Iris pigment epithelial cell (primary cell): ENCODE measurements at regions not wholly inside any gene's neighbourhood (a gene's known extent, or its start where the extent isn't known, plus 50 kb on each side); places are given as distances from the start of the nearest gene placed in this dataset.

Source experiments
- DNase-seq: peaks from one replicate; pipeline ENCODE4 v3.0.0-alpha.2; 2011; ENCODE audit warnings: low read depth

DNA sequence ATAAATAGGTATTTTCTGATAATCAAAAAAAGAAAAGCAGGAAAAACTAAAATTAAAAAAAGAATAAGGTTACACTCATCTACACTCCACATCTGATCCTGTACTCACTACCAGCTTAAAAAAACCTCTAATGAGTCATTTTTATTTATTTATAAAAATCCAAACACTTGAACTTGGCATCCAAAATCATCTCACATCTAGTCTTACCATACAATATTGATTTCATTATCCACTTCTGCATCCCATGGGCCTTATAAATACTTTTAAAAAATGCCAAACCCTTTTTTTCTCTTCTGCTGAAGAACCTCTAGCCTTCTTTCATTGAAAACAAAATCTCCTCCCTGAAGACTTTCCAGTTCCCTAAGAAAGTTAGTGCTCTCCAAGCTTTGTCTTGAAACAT, 109.7 kb downstream of the TMTC3 start:
- no peak for DNase-seq

DNA sequence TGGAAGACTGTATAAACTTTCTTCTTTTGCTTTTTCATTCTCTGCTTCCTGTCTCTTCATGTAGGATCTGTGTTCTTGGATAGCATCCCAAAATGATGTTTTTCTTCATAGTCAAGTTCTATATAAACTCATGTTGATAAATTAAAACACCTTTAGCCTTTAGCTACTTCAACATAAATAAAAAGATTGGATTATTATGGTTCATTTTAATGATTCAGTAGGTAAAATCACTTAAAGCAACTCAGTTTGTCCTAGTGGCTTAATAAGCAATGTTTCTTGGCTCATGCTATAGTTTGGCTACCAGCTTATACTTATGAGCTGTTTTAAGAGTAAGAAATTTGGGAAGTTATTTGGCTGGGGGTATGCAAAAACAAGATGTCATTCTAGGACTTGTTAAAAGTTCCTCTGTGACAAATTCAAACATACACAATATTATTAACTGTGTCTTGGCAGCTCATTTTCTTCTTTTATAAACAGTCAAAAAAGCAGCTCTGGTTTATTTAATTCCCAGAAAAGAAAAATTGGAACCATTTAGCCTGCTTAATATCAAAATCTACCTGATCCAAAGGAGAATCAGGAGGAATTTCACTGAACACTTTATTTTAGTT, 111.4 kb downstream of the TMTC3 start:
- DNase-seq = no peak

DNA sequence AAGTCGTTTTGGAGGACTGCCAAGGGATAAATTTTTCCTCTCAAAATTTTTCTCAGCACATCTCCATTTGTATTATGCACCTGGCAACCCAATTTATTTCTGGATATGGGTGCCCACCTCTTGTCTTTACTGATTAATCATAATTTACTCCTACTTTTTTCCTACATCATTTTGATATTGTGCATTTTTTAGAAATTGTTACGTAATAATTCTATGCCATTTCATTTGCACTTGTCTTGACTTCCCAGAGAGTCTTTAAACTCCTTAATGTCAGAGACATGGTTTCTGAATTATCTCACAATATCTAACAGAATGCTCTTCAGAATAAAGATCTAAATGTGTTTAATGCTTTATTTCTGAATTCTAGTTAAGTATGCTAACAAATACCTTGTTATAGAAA, 113.1 kb downstream of the TMTC3 start:
- DNase-seq = no peak

DNA sequence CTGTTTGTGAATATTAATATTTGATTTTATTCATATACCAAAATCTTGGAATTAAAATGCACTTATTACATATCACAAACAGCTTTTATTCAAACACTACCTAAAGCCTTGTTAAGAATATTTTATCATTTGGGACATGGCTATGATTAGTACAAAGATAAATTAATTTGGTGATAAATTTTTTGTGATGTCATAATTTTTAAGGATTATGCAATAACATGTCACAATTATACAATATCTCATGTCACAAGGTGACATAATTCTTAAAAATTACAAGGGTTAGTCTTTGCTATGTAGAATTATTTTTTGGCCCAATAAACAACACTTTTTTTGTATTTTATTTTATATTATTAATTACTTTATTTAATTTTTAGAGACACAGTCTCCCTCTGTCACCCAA, 113.7 kb downstream of the TMTC3 start:
- DNase-seq = no peak

DNA sequence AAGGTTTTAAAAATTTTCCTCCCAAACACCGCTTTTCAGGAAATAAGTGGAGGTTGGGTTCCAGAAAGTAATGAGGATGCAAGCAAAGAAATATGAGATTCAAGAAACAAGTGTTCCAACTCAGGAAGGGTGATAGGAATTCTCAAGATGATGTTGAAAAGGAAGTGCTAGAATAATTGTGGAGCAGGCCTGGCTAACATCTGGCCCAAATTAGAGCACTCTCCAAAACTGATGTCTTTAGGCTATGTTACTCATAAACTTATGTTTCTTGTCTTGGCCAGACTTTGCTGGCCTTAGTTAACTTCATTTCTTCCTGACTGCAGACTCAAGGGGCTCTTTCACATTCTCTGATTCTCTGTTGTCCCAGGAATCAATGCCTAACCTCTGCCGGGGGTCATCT, 116.3 kb downstream of the TMTC3 start:
- DNase-seq = no peak

DNA sequence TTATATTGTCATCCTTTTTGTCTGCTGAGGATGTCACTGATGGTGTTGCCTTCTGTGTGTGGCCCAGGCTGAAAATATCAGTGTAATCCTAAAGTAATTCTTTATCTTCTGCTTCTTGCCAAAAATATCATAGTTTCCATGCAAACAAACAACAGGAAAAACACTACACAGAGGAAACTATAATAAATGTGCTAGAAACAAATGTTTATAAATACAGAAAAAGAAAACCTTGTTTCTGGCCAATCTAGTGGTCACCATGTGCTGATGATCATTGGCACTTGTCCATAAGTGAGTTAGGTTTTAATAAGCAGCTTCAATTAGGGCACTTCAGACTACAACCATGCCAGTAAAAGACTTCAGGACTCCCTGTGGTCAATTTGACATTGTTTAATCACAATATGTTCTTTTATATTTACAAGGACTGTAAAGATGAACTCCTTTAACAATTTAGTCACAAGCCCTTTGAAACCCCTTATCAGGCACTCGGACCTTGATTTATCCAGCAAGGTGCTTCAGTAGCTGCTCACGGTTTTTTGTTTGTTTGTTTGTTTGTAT, 124.8 kb downstream of the TMTC3 start:
- no peak for DNase-seq

DNA sequence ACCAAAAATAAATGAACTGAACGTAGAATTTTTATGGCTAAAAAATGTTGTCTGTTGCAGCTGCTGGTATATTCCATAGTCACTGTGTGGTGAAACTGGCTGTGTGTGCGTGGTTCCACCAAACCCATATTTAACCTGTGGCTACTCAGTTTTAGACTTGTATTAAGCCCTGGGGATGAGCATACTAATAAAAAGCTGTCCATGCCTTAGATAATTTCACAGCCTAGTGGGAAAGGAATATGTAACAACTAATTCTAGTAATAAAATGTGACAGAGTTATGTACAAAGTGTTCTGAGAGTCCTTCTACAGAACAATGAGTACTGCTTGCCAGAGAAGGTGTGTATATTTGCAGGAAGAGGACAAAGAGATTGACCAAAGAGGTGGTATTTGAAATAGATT, 125.5 kb downstream of the TMTC3 start:
- DNase-seq = no peak

DNA sequence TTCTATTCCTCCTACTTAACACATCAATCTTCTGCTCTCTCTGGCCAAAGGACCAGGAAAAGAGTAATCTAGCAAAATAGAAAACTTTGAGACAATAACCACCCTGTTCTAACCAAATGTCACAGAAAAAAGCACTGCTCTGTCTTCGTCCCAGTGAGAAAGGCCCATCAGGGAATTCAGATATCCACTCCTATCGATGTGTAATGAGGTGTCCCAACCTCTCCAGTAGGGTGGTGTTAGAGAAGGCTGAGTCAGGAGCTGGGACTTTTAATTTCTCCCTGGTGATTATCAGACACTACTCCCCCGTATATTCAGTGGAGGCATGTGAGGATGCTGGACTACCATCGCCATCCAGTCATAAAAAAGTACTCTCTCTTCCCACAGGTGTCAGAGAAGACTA, 130.3 kb downstream of the TMTC3 start:
- DNase-seq = no peak

DNA sequence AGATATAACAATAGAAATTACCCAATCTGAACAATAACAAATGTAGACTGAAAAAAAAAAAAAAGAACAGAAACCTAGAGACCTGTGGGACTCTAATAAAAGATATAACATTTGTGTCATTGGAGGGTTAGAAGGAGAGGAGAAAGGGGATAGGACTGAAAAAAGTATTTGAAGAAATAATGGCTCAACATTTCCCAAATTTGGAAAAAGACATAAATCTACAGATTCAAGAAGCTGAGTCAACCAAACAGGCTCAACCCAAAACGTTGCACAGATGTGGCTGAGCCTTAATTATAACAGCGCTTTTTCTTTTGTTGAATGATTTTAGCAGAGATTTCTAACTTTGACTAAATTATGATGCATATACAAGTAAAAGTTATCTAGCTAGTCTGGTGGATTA, 131.3 kb downstream of the TMTC3 start:
- no peak for DNase-seq

DNA sequence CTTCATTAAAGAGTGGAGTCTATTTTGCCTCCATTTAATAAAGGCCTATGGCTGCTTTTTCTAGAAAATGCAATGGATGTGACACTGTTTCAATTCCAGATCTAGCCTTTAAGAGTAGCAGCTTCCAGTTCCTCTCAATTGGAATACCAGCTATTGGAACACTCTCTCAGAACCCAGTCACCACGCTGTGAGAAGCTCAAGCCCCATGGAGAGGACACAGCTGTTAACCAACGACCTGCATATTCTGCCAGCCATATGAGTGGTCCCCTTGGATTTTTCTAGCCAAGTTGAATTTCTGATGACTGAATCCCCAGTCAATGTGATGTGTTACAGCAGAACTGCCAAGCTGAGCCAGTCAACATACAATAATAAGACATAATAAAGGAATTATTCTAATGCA, 131.8 kb downstream of the TMTC3 start:
- no peak for DNase-seq

DNA sequence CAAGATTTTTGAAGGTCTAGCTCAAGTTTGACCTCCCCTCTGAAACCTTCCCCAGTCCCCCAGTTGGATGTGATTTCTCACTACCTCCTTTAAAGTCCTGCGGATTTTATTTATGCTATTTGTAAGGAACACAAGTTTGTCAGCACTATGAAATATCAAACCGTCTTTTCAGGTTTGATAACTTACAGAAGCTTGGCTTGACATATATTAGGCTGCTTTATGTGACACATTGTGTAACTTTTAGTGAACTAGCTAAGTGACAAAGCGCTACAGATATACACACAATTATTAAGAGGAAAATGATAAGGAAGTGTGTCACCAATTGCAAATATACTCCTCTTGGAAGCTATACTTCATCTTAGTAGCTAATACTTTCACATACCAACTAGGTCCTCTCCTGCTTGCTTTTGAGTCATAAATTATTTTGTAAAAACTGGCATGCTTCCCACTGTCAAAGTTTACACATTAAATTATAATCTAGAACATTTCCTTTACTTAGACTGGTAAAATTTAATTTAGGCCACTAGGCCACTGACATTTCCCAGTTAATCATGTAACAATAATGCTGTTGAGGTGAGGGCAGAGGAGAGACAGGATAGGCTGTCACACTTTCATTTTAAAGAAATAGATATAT, 149.5 kb downstream of the TMTC3 start:
- peak; percentile 54 for DNase-seq

DNA sequence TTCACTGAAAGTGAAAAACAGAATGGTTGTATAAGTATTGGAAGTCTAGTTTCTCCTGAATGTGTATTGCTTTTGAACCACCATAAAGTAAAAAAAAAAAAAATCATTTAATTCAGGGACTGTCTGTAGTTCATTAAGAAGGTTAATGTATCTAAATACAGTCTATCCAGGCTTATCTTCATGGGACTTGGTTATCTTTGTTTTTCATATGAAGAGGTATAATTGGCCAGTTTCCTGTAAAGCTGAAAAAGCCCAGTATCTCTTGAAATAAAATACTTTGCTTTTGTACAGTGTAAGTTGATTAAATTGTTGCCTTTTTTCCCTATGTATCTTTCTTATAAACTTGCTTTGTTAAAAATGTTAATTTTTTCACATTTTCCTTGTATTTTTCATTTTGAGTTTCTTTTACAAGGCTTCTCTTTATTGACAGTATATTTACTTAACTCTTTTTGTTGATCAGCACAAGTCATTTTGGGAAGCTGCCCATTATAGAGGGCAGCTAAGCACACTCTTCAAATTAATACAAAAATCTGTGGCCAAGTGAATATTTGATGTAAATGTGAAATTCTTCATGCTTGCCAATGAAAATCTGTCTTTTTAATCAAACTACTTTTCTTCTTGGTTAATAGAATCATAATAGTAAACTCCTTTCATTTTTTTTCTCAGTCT, 156.0 kb downstream of the TMTC3 start:
- DNase-seq = no peak

DNA sequence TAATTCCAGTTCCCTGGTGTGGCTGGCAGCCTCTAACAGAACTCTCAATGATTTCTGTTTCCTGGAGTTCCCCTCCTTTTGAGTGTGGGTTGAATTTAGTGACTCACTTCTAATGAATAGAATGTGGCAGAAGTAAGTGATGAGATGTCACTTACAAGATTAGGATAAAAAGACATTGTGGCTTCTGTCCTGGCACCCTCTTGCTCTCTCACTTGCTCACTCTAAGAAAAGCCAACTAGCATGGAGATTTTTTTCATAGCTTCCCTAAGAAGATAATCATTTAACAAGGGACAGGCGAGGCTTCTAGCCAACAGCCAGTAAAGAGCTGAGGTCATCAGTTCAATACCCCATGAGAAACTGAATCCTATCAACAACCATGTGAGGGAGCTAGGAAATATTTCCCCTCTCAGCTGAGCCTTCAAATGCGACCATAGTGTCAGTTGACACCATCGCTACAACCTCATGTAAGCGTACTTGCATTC, 156.7 kb downstream of the TMTC3 start:
- peak; percentile 79 for DNase-seq

DNA sequence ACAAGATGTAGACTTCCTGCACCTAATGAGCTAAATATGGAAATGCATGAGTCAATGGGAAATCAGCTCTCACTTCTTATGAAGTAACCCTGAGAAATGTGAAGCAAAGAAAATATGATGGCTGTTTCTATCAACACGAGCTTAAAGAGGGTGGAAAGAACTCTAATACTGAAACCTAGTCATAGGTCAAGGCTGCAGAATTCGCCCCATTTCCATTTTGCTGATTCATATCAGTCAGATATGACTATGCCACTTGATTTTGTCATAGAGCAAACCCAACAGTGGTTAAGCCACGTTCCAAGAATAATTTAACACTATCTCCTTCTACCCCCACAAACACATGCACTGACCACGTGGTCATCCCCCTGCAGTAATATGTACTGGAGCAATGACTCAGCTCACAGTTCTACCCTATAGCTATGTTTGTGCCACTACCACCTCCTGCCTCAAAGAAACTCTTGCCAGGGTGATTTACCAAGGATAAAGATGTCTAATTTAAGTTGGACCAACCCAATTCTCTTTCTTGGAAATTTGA, 157.5 kb downstream of the TMTC3 start:
- peak; percentile 99 for DNase-seq

DNA sequence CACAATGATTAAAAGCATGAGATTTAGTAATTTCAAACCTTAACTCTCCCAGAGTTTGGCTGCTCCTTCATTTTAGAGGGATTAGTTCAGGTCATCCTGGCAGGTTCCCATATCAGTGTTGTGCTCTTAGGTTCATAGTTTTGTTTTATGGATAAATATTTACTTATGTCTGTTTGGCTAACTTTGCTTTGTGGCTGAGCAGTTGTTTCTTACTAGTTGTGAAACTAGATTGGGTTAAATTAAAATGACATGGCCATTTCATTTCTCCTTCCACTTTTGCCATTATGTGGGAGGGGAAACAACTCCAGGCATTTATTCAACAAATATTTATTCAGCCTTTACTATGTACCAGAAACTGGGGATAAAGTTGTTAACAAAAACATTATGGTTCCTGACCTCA, 158.8 kb downstream of the TMTC3 start:
- DNase-seq = no peak

DNA sequence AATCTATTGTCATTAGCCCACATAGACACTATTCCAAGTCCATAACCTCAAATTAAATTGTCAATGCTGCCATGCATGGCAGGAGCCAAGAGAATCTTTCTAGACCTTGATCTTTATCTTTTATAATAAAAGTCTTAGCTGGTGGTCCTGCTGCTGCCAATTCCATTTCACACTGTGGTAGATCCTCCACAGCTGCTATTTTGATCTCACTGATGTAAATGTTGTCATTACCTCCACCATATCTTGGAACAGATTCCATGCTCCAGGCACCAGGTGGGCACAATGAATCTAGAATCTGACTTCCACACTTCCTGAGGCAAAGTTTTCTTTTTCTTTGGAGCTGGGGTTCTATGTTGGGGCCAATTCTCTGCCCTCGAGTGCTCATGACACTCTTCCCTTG, 161.2 kb downstream of the TMTC3 start:
- DNase-seq = no peak

DNA sequence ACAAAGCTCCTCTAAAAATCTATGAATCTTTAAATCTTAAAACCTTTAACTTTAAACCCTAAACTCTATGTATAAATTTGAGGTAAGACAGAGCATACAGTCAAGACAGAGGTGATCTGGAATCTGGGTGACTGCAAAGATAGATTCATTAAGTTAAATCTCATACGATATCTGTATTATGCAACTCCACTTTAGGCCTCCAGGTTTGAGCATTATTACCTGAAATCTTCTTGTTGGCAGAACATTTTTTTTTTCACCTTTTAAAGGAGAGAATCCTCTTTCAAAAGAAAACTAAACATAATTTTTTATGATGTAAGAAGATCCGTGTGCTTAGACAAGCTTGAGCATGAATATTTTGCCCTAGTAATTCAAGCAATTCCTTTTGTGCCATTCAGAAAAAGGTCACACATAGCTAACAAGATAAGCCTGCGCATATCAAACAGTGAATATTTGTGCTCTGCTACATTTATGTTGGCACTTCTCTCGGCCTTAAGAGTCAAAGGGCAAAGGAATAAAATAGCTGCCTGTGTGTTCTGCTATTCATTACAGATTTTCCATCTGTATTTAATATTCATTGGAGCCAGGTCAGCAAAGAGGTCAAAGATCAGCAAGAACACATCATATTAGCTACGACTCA, 163.3 kb downstream of the TMTC3 start:
- no peak for DNase-seq

DNA sequence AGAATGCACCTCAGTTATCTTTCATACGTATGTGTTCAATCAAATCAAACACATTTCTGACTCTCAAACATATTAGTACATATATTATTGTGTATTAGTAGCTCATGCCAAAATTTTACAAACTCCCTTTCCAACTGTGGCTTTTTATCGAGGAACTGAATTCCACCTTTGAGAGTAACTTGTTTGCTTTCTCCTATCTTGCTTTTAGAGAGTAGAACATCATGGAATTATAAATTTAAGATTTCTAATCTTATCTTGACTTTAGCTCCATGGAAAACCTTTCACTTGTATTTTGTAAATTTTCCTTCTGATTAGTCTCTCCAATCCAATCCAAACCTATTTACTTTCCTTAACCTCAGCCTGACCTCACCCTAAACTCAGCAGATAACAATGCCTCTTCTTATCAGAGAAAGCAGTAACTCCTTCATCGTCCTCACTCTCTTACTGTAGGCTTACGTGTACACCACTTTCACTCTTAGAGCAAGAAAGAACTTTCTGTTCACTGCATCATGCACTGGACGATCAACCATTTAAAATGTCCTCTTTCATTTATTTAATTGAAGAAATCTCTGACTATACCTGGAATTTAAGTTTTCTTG, 164.5 kb downstream of the TMTC3 start:
- DNase-seq = no peak

DNA sequence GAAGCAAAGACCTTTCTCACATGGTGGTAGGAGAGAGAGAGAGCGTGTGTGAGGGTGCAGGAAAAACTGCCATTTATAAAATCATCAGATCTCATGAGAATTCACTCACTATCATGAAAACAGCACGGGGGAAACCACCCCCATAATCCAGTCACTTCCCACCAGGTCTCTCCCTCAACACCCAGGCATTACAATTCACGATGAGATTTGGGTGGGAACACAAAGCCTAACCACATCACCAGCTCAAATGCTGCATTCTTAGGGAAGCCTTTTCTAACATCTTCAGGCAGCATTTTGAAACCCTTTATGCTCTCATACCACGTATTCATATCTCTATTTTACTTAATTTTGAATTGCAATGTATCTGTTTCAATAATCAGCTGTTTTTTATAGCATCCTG, 165.9 kb downstream of the TMTC3 start:
- no peak for DNase-seq

DNA sequence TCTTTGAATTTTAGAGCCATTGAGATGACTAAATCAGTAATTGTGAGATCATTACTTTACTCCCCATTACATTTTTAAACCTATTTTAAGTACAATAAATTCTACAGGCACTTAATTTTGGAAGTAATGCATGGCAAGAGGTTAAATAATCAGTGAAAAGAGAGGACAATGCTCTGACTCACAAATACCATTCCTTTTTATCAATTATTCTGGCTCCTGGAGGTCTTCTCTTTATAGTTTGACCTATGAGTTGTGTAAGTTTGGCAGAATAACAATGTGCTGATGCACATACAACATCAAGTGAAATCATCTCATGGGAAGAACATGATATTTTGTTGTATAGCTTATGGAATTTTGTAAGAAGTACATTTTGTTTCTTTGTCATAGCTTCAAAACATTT, 166.7 kb downstream of the TMTC3 start:
- peak; percentile 95 for DNase-seq

DNA sequence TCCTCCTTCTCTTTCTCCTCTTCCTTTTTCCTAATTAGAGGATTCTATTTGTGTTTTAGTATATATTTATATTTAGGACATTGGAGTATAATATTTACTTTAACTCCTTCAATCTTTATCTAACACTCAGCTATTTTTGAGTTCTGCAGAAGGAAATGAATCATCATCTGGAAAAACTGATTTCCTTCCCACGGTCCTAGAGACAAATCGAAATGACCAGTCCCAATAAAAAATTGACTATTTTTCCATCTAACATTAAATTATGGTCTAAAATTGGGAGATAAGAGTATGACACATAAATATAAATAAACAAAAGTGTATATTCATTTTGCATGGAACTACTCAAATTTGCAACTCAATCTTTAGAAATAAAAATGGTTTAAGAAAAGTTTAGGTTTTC, 167.4 kb downstream of the TMTC3 start:
- DNase-seq = peak; percentile 83

DNA sequence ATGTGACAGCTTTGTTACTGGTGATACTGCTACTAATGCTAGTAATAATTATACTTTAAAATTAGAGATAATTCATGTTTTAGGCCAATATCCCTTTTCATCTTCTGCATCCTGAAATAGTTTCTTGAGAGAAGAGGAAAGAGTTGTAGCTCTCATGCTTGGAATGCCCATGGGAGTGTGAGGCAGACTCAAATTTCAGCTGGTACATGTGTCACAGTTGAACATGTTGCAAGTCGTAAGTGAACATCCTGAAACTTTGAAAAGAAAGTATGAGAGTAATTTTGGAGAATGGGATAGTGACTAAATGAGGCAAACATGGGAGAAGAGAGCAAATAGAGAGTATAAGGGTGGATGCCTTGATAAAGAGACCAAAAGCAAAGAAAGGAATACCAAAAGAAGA, 168.0 kb downstream of the TMTC3 start:
- peak; percentile 86 for DNase-seq
